RWPE1 (cell line): ENCODE measurements at regions not wholly inside any gene's neighbourhood (a gene's known extent, or its start where the extent isn't known, plus 50 kb on each side); places are given as distances from the start of the nearest gene placed in this dataset.
"Not testable (repeated sequence)": the region's sequence is repeated elsewhere in the genome, so short reads cannot be mapped to it uniquely, and the experiment has no call there.

Experiments
- CTCF ChIA-PET: fragments of 350-600 bp; sonication (Branson Sonifier 250); formaldehyde crosslinking; extraction: SDS; loops from one replicate; lab custom pipeline; 2021; lab: Yijun Ruan, JAX
- POLR2A ChIA-PET: fragments of 400-600 bp; formaldehyde crosslinking; extraction: SDS; loops from one replicate; lab custom pipeline; 2020; ENCODE audit warnings: antibody characterized with exemption; ENCODE audit not compliant: low non-redundant PET; lab: Yijun Ruan, JAX
- DNase-seq: peaks from one replicate; pipeline ENCODE4 v3.0.0; 2012; ENCODE audit warnings: low spot score
- H3K27ac ChIP-seq: fragments of 450-650 bp; 2 replicates; pipeline ENCODE4 v1.5.1; 2017
- TF ChIP-seq, protein P1 (sequence below): fragments of 450-650 bp; conservative IDR thresholded peaks from 2 replicates; pipeline ENCODE4 v1.5.1; 2017; ENCODE audit warnings: low read depth, mild to moderate bottlenecking

DNA sequence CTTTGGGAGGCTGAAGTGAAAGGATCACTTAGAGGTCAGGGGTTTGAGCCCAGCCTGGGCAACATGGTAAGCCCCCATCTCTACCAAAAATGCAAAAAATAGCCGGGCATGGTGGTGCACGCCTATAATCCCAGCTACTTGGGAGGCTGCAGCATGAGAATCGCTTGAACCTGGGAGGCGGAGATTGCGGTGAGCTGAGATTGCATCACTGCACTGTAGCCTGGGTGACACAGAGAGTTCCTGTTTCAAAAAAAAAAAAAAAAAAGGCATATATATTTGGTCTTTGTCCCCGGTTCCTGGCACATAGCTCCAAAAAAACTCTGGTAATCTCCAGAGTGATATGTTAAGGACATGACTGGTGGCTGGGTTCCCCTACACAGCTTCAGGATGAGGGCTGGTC lies 147.3 kb downstream of the SEC23IP start:
- CTCF ChIA-PET = interaction anchor here (1.0 kb wide), 1 partner anchor 64 kb away, joined by 5 read pairs; no protein-coding TSS in a partner anchor
- no peak overlapping the region for H3K27ac ChIP-seq
- TF ChIP-seq, protein P1, sequence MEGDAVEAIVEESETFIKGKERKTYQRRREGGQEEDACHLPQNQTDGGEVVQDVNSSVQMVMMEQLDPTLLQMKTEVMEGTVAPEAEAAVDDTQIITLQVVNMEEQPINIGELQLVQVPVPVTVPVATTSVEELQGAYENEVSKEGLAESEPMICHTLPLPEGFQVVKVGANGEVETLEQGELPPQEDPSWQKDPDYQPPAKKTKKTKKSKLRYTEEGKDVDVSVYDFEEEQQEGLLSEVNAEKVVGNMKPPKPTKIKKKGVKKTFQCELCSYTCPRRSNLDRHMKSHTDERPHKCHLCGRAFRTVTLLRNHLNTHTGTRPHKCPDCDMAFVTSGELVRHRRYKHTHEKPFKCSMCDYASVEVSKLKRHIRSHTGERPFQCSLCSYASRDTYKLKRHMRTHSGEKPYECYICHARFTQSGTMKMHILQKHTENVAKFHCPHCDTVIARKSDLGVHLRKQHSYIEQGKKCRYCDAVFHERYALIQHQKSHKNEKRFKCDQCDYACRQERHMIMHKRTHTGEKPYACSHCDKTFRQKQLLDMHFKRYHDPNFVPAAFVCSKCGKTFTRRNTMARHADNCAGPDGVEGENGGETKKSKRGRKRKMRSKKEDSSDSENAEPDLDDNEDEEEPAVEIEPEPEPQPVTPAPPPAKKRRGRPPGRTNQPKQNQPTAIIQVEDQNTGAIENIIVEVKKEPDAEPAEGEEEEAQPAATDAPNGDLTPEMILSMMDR = no peak
- POLR2A ChIA-PET = no interaction called here
- DNase-seq = no peak

DNA sequence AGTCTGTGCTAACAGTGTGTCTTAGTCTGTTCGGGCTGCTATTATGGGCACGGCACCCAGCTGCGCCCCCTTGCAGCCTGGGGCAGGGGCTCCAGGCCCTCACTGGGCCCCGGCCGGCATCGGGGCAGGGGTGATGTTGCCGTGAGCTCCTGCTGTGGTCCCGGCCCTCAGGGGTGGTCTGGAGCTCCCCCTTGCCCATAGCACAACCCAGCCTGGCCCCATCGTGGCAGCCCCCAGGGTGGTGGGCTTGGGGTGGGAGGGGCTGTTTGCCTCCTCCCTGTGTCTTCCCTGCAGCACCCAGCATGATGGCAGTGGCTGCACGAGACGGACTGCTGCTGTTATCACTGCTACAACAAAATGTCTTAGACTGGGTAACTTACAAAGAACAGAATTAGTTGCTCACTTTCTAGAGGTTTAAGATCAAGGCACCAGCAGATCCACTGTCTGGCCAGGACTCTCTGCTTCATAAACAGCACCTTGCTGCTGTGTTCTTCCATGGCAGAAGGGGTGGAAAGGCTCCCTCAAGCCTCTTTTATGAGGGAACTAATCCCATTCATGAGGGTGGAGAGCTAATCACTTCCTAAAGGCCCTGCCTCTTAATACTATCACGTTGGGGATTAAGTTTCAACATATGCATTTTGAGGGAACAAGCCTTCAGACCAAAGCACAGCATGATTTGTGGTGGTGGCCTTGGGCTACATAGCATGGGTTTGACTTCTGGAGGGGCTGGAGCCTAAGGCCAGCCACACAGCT lies 149.5 kb downstream of the SEC23IP start:
- TF ChIP-seq, protein P1 = no peak
- no peak overlapping the region for H3K27ac ChIP-seq
- no peak for DNase-seq
- ChIA-PET CTCF (interaction anchor here (0.6 kb wide), 1 partner anchor 511 kb away, joined by 3 read pairs; no protein-coding TSS in a partner anchor), POLR2A (no interaction called here)

DNA sequence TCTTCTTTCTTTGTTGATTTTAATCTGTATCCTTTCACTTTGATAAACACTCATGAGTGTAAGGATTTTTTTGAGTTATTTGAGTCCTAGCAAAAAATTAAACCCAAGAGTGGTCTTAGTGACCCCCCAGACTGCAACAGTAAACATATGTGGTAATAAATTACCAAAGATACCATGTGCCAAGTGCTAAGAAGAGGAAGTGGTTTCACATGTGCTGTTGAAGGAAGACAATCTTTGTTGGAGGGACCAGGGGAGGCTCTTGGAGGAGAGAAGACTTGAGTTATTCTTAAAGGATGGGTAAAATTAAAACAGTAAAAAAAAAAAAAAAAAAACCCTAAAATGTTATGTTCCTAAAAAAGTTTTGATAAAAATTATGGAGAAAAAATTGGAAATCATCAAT lies 150.2 kb downstream of the SEC23IP start:
- CTCF ChIA-PET = interaction anchor here (0.6 kb wide), 1 partner anchor 510 kb away, joined by 3 read pairs; no protein-coding TSS in a partner anchor
- H3K27ac ChIP-seq = no peak overlapping the region

DNA sequence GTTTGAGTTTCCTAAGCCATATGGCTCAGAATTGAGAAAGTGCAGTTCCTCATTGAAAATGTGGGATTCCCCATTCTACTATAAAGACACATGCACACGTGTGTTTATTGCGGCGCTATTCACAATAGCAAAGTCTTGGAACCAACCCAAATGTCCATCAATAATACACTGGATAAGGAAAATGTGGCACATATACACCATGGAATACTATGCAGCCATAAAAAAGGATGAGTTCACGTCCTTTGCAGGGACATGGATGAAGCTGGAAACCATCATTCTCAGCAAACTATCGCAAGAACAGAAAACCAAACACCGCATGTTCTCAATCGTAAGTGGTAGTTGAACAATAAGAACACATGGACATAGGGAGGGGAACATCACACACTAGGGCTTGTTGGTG lies 154.8 kb downstream of the SEC23IP start:
- CTCF ChIA-PET, H3K27ac ChIP-seq, POLR2A ChIA-PET, DNase-seq: not testable (repeated sequence)

More for the DNA sequence above, 150.2 kb downstream of the SEC23IP start:
- TF ChIP-seq, protein P1 = no peak
- POLR2A ChIA-PET = no interaction called here
- DNase-seq = no peak

DNA sequence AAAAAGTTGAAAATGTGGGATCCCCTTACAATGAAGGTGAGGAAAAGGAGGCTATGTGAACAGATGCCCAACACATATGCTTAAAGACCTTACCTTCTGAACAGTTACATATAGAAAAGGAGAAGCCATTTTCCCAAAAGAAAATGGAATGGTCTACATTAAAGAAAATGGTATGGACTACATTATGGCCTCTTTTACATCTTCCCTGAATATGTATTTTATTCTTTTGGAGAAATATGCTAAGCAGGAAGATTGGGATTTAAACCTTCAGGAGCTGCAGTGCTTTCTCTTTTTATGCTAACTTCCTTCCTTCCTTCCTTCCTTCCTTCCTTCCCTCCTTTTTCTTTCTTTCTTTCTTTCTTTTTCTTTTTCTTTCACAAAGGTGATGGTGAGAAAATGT lies 155.4 kb downstream of the SEC23IP start:
- no peak for DNase-seq
- no peak overlapping the region for H3K27ac ChIP-seq
- CTCF ChIA-PET = interaction anchor here (1.2 kb wide), 1 partner anchor 9 kb away, joined by 3 read pairs; no protein-coding TSS in a partner anchor
- POLR2A ChIA-PET = no interaction called here
- TF ChIP-seq, protein P1 = no peak

DNA sequence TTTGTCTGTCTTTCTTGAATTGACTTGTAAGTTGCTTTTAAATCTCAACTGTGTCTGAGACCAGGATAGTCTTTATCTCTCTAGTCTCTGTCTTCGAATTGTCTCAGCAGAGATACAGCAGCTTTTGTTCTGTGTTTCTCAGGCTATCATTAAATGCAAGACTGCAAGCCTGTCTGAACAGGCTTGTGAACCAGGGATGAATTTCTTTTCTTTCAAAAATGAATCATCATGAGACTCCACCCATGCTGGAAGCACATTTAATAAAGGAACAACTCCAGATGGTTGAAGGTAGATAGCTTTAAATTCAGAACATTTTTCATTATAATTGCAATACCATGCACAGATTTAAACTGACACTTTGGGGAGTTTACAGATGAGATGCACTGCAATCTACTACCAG lies 155.9 kb downstream of the SEC23IP start:
- DNase-seq = peak; percentile 72
- H3K27ac ChIP-seq = no peak overlapping the region
- TF ChIP-seq, protein P1 = no peak
- CTCF ChIA-PET = interaction anchor here (0.7 to 1.2 kb wide), 2 partner anchors 10 to 1505 kb away, joined by 3 read pairs; no protein-coding TSS in a partner anchor
- POLR2A ChIA-PET = no interaction called here

DNA sequence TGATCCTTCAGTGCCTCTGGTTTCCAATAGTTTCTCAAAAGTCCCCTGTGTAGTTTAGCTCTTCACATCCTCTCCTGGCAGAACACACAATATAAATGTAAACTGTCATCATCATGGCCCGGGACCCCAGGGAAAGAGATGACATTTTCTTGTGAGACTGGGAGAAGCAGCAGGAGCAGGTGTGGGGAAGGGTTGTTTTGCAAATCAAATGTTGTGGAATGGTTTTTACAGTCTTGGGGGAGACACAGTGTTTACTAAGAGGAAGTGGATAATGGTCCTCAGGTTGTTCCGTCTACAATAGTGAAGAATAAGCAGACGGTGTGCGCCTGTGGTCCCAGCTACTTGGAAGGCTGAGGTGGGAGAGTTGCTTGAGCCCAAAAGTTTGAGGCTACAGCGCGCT lies 159.1 kb downstream of the SEC23IP start:
- CTCF ChIA-PET = no interaction called here
- POLR2A ChIA-PET = no interaction called here
- no peak for DNase-seq
- no peak overlapping the region for H3K27ac ChIP-seq
- TF ChIP-seq, protein P1 = no peak
